Heart right ventricle (tissue), 16 donors: ENCODE measurements at regions not wholly inside any gene's neighbourhood (a gene's known extent, or its start where the extent isn't known, plus 50 kb on each side); places are given as distances from the start of the nearest gene placed in this dataset.
A peak's percentile ranks its signal among the peaks of the same experiment; 100 is the strongest.

Experiments used
- ATAC-seq, 8 donors: fragments of 200-7000 bp; cut with Tn5 transposase; one replicate each; pipeline ENCODE4 v1.9.1; 2020; ENCODE audit warnings: mild to moderate bottlenecking in 8 of 8, moderate library complexity in 8 of 8, moderate number of reproducible peaks in 1 of 8
- DNase-seq, 2 donors: peaks; one replicate each; pipeline ENCODE4 v3.0.0-alpha.2; 2020
- H3K27ac ChIP-seq, 10 donors: fragments of 200-600 bp; sonication (generic) in 2 of 10; one replicate each; pipeline versions ENCODE4 v1.5.0 to v1.8.0; 2020 to 2022; ENCODE audit warnings: mild to moderate bottlenecking in 3 of 10
- H3K27me3 ChIP-seq, 7 donors: fragments of 200-600 bp; one replicate each; pipeline ENCODE4 v1.8.0; 2021 to 2022; ENCODE audit warnings: mild to moderate bottlenecking in 2 of 7
- H3K36me3 ChIP-seq, 9 donors: fragments of 200-600 bp; sonication (generic) in 1 of 9; one replicate each; pipeline versions ENCODE4 v1.5.0 to v1.8.0; 2020 to 2022; ENCODE audit warnings: mild to moderate bottlenecking in 2 of 9
- H3K4me1 ChIP-seq, 9 donors: fragments of 200-600 bp; sonication (generic) in 1 of 9; one replicate each; pipeline versions ENCODE4 v1.5.0 to v1.8.0; 2020 to 2022; ENCODE audit warnings: mild to moderate bottlenecking in 4 of 9
- H3K4me3 ChIP-seq, 10 donors: fragments of 200-600 bp; sonication (generic) in 2 of 10; one replicate each; pipeline versions ENCODE4 v1.5.0 to v1.8.0; 2020 to 2022; ENCODE audit warnings: mild to moderate bottlenecking in 7 of 10, moderate library complexity in 2 of 10
- H3K9me3 ChIP-seq, 11 donors: fragments of 200-600 bp in 10 of 11; sonication (generic) in 2 of 11; one replicate each; pipeline versions ENCODE4 v1.5.0 to v1.8.0; 2013 to 2022; ENCODE audit warnings: mild to moderate bottlenecking in 2 of 11, control low read depth in 1 of 11, moderate library complexity in 1 of 11
- CTCF ChIP-seq, 9 donors: fragments of 200-600 bp; sonication (generic) in 2 of 9; IDR thresholded peaks; one replicate each; pipeline versions ENCODE4 v1.5.0 to v1.8.0; 2021 to 2022; ENCODE audit warnings: antibody characterized with exemption in 9 of 9, mild to moderate bottlenecking in 5 of 9, moderate library complexity in 1 of 9
- WGBS, 2 donors: extraction: QIAGEN DNeasy Blood & Tissue Kit; methylation state at CpG; one replicate each; pipeline ENCODE4 v1.1.7; 2013; ENCODE audit warnings: inconsistent platforms in 1 of 2; 5-methylcytosine and 5-hydroxymethylcytosine counted together
- intact Hi-C, 10 donors: fragments of 100-400 bp; cut with DNase I; formaldehyde crosslinking; loops; one replicate each; pipeline versions ENCODE4 v1.11.1 to v1.14.2; 2022
- donor health status: Arrhythmogenic right ventricular cardiomyopathy.
- donor health status: ischemic (EF 13 %, LVEDD 7.1; RV severe dilation, severe dysfunction).
- donor health status: healthy with polysubstance abuse.
- donor health status: DM: no; HTN: yes; CAD: no.
- donor health status: DM: no; HTN: no; CAD: no.
- donor health status: ischemic (EF 25% LVEDD 6.9; RV normal size, moderate dysfunction).
- donor health status: ischemic (EF 25% LVEDD 5.7; RV mildly dilated, moderate dysfunction).
- donor health status: healthy.
- donor health status: DM: yes; HTN: yes; CAD: no.
- donor health status: Ischemic cardiomyopathy.
- donor health status: ischemic (EF 35%, LVEDD 5.7; RV mildly dilated, moderate dysfunction).
- donor health status: nonischemic (EF 11% LVEDD 7.7; RV severe dilation, severe dysfunction).
- donor health status: DM: yes; HTN: yes; CAD: no.
- donor health status: PGD.
- donor health status: ischemic (EF 29% LVEDD 5.4; RV normal size, mild dysfunction).
- donor health status: nonischemic (EF 23%, LVEDD 6.1; RV moderate dilation, normal function).

- H3K4me1 ChIP-seq: no peaks in the 10 kb centered on the region
- DNase-seq (no peak), ATAC-seq (no peak)
- no peak overlapping the region for H3K27ac ChIP-seq
- intact Hi-C loops: no loop called here
- no peaks in the 10 kb centered on the region for H3K27me3 ChIP-seq
- H3K9me3 ChIP-seq: no peaks in the 10 kb centered on the region
- TF ChIP-seq CTCF (IDR thresholded peaks at IDR 0.05): no peak
- no peaks in the 10 kb centered on the region for H3K36me3 ChIP-seq
- no peak overlapping the region for H3K4me3 ChIP-seq
- WGBS, 2 donors: 51 to 56% methylated on average over 4 of the region's 4 CpGs
Observed at GRCh38 chr3:117887901-117888300, 1146.7 kb downstream of the IGSF11 start.

GRCh38 chr3:117892431-117892841 lies 1142.2 kb downstream of the IGSF11 start:
- no peak for TF ChIP-seq CTCF (IDR thresholded peaks at IDR 0.05)
- DNase-seq (no peak), ATAC-seq (peak in 2 of 8 donors; percentile 31 to 46)
- Histone ChIP-seq H3K4me1 (no peaks in the 10 kb centered on the region), H3K9me3 (peaks cover 0 to 10% (median 4%) of the 10 kb centered on the region in 11 donors), H3K36me3 (no peaks in the 10 kb centered on the region), H3K27ac (no peak overlapping the region), H3K4me3 (no peak overlapping the region), H3K27me3 (no peaks in the 10 kb centered on the region)
- intact Hi-C loops: no loop called here
- WGBS, 2 donors: 66 to 82% methylated on average over 3 of the region's 3 CpGs

GRCh38 chr3:117893001-117893400 lies 1141.6 kb downstream of the IGSF11 start:
- no peak for TF ChIP-seq CTCF (IDR thresholded peaks at IDR 0.05)
- Histone ChIP-seq H3K27me3 (no peaks in the 10 kb centered on the region), H3K27ac (no peak overlapping the region), H3K9me3 (peaks cover 0 to 16% (median 9%) of the 10 kb centered on the region in 11 donors), H3K4me3 (no peak overlapping the region), H3K4me1 (no peaks in the 10 kb centered on the region), H3K36me3 (no peaks in the 10 kb centered on the region)
- ATAC-seq: no peak
- DNase-seq: no peak
- intact Hi-C loops: no loop called here

- 61 to 63% methylated on average over 2 of the region's 2 CpGs for WGBS, 2 donors
- DNase-seq (no peak), ATAC-seq (no peak)
- Histone ChIP-seq H3K4me3 (no peak overlapping the region), H3K4me1 (no peaks in the 10 kb centered on the region), H3K36me3 (no peaks in the 10 kb centered on the region), H3K27me3 (no peaks in the 10 kb centered on the region), H3K9me3 (peaks cover 0 to 22% (median 10%) of the 10 kb centered on the region in 11 donors), H3K27ac (no peak overlapping the region)
- intact Hi-C loops: no loop called here
- no peak for TF ChIP-seq CTCF (IDR thresholded peaks at IDR 0.05)
Observed at GRCh38 chr3:117893638-117894037, 1141.0 kb downstream of the IGSF11 start.
